DMS 273 (cell line): ENCODE measurements at regions not wholly inside any gene's neighbourhood (a gene's known extent, or its start where the extent isn't known, plus 50 kb on each side); places are given as distances from the start of the nearest gene placed in this dataset.

ENCODE experiments used
- DNase-seq: peaks from one replicate; lab custom pipeline; 2025; ENCODE audit not compliant: unreplicated experiment; lab: John Stamatoyannopoulos, UW

DNA sequence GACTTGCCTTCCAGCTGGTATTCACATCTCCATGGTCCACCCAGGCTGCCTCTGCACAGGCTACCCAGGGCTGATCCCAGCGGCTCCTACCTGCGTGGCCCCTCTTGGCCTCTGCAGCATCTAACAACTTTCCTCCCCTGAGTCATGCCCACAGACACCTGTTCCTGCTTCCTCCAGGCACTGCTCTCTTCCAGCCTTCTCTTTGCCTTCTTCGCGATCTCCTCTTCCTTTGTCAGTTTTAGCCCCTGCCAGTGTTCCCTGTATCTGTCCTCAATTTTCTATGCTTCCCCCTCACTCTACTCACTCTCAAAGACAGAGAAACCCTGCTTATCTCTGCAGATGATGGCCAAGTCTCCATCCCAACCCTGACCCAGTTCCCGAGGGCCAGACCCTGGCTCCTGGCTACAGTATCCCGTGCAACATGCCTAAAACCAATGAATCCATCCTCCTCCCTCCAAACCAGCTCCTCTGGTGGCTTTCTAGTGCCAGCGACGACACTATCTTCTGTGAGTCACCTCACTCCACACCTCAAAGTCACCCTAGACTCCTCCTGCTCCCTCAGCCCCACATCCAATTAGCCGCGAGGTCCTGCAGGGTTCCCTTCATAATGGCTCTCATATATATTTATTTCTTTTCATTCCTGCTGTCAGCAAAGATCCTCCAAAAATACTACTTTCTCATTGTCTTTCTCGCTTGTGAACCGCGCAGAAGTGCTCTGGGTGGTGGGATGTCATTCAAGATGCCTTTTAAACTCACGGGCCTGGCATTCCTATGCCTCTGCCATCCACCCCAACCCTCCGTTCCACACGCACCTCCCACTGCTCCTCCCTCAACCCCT, 259.2 kb downstream of the TOMM20 start:
- DNase-seq, result peak; percentile 36

DNA sequence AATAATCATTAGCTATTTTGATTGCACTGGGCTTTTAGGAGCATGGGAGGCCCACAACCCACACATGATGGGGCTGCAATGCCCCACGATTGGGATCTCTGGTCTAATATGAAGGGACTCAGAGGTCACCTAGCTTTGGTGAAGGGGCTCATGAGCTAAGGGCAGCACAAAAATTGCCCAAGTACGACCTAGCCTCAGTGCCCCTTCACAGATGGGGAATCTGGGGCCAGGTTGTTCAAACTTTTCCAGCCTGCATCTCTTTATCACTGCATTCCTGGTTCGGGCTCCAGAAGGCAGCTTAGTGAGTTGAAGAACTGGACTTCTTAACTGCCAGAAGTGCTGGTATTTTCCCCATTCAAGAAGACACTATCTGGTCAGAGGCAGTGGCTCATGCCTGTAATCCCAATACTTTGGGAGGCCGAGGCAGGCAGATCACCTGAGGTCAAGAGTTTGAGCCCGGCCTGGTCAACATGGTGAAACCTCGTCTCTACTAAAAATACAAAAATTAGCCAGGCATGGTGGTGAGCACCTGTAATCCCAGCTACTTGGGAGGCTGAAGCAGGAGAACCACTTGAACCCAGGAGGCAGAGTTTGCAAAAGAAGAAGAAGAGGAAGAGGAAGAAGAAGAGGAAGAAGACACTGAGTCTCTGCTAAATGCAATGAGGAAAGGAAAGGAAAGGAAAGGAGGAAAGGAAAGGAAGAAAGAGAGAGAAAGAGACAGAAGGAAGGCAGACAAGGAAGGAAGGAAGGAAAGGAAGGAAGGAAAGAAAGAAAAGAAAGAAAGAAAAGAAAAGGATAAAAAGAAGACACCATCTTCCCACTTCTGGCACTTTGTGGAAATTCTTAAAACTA, 258.5 kb upstream of the IRF2BP2 start:
- DNase-seq, result no peak

DNA sequence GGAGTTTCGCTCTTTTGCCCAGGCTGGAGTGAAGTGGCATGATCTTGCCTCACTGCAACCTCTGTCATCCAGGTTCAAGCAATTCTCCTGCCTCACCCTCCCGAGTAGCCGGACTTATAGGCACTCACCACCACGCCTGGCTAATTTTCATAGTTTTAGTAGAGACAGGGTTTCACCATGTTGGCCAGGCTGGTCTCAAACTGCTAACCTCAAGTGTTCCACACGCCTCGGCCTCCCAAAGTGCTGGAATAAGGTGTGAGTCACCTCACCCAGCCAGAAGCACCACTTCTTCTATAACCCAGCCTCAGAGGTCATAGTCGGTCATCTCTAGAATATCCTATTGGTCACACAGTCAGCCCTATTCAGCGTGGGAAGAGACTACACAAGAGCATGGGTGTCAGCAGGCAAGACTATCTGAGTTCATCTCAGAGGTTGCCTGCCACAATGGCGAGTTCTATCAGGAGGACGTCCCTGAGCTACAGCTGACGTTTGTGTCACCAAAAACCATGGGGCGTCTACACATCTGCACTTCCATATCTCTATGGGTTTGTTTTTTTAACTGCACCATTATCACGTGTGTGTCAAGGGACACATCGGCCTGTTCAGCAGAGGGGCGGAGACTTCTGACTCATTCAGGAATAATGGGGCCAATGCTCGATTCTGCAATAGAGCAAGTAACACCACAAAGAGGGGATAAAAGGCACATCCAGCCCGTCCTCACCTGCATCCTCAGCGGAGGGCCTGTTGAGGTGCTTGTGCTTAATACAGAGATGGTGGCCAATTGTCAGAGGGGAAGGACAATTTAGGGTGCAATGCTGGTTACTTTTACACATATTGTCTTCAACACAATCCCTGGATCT, 256.3 kb upstream of the IRF2BP2 start:
- DNase-seq, result no peak

DNA sequence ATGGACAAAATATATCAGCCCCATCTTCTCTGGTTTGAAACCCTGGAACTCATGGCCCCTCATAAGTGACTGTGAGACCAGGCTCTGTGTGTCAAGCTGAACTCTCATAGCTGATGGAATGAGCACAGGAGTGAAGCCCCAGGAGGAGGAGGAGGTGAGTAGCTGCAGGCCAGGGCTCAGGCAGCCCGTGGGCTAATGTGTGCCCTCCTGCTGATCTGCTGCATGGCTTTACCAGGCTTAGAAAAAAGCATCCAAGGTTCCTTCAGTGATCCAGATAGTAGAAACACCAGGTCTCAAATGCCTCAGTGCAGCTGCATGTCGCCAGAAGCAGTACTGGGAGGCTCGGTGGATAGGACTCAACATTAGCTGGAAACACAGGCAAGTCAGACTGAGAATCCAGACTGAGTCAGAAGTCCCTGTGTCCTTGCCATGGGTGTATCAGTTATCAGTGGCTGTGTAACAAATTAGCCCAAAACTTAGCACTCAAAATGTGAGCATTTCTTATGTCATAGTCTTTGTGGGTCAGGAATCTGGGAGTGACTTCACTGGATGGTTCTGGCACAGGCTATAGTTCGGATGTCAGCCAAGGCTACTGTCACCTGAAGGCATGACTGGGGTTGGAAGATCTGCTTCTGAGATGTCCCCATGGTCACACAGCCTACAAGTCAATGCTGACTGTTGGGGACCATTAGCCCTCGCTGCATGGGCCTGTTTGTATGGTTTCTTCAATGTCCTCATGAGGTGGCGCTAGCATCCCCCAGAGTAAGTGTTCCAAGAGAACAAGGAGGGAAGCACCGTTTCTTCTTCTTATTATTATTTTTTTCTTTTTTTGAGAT, 255.4 kb upstream of the IRF2BP2 start:
- no peak for DNase-seq

DNA sequence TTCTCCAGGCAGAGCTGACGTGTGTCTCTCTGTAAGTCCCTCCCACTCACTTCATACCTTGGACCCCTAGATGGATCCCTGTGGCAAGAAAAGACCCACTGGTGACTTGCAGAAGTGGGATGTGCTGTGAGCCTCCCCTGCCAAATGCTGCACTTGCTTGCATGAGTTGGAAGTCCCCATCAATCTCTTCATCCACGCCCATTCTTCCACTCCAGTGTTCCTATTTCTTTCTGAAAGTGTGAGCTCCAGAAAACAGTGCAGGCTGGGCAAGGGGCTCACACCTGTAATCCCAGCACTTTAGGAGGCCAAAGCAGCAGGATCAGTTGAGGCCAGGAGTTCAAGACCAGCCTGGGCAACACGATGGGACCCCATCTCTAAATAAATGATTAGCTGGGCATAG, 254.1 kb upstream of the IRF2BP2 start:
- no peak for DNase-seq

DNA sequence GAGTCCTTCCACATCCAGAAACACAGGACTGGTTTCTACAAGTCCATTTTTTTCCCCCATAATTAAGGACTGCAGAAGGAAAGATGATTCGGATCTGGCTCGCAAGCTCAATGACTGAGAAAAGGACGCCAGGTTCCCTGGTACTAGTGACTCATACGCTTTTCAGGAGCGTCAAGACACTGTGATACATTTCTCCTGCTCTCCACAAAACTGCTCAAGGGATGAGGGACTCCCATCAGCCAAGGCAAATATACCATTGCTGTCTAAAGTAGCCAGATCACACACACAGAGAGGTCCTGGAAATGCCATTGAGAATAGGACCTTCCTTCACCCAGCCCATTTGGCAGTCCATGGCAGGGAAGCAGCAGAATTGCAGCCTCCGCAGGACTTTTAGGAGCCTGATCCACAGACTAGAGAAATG, 253.6 kb upstream of the IRF2BP2 start:
- DNase-seq, result no peak

DNA sequence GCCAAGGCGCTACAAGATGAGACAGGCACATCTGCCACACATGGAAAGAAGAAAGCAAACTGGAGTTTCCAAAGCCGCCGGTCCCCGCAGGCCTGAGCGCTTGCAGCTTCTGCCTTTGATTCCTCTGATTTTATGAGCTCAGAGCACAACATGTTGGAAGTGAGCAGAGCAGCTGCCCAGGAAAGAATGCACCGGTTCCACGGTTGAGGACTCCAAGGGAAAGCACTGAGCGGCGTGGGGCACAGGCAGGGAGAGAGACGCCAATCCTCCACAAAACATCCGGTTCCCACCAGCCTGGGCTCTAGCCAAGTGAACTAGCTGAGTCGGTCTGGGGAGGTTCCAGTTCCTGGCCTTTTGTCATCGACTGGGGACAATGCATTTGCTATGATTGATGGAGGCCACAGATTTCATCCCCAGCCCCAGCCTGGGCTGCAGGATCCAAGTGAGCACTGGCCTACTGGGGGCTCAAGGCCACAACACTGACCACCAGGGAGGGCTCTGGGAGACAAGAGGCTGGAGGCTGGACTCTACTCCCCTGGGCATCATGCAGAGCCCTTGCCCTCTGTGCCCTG, 253.1 kb upstream of the IRF2BP2 start:
- peak; percentile 80 for DNase-seq

DNA sequence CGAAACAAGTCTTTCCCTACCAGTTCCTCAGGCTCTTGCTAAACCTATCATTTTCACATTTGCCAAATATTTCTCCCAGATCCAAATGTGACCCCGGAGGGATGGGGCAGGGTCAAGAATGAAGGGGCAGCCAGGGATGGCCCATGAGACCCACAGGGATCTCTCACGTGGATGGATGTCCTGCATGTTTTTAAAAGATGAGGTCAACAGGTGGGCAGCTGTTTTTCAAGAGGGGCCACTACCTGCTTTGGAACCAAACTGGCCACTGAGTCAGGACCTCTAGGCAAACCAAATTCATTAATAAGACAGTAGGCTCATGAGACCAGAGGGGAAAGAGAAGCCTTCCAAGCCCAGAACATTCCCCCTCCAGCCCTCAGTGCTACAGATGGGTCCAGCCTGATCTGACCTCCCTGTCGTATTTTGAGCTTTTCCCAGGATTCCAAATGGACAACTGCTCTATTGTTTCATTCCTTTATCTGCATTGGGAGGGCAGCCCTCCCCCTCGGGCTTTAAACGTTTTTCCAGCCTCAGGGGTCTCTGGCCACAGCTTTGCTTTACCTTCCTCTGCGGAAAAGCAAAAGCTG, 252.5 kb upstream of the IRF2BP2 start:
- no peak for DNase-seq

DNA sequence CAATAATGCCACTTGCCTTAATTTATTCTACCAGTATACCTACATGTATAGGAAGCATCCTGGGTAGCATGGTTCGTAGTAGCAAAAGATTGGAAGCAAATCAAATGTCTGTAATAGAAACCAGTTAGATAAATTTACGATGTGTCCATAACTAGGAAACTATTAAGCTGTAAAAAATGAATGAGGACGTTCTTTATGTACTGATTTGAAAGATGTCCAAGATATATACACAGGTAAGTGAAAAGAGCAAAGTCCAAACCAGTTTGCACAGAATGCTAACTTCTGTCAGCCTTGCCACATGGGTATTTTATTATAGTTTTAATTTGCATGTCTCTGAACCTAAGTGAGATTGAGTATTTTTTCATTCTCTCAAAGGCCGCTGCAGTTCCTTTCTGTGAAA, 251.8 kb upstream of the IRF2BP2 start:
- no peak for DNase-seq

DNA sequence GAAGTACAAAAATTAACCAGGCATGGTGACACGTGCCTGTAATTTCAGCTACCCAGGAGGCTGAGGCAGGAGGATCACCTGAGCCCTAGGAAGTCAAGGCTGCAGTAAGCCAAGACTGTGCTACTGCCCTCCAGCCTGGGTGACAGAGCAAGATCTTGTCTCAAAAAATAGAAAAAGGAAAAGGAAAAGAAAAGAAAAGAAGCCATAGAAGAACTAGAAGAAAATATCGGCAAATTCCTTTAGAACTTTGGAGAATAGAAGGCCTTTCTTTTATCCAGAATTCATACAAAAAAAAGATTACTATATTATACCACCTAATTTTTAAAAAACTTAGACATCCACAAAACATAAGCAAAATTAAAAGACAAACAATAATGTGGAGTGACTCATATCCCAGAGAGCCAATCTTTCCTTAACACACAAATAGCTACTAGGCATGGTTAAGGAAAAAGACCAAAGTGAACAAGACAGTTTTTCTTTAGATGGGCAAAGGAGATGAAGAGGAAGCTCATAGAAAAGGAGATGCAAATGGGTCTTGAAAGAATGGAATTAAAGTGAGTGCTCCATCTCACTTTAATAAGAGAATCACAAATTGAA, 251.1 kb upstream of the IRF2BP2 start:
- DNase-seq, result no peak

DNA sequence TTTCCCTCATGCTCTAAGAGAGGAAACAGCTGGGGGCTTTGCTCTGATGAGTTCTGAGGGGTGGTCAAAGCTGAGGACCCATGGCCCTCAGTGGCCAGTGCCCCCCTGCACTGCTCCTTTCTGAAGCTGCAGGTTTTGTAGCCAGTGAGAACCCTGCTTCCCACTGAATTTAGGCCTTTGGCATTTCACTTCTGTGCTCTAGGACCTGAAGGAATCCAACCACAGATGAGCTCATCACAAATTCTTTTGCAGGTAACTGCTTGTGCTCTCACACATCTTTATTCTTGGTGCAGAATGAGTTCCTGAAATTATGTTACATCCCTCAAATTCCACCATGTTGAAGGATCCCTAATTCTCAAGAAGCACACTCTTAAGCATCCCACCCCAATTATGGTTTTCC, 248.7 kb upstream of the IRF2BP2 start:
- DNase-seq, result no peak

DNA sequence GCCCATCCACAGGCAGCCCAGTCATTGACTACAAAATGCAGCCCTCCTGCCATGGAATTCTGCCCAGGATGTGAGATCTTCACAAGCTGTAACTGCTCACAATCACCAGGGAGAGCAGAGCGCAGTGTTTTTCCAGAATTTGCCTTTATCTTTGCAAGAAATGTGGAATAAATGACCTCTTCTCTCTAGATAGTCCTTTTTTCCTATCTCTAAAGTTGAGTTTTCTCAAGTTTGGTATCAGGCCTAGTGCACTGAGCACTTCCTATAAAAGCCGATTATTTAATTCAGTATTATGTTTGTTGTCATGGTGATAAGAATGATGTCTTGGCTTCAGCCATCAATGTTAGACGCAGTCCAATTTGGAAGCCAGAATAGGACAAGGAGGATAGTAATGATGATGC, 246.9 kb upstream of the IRF2BP2 start:
- no peak for DNase-seq

DNA sequence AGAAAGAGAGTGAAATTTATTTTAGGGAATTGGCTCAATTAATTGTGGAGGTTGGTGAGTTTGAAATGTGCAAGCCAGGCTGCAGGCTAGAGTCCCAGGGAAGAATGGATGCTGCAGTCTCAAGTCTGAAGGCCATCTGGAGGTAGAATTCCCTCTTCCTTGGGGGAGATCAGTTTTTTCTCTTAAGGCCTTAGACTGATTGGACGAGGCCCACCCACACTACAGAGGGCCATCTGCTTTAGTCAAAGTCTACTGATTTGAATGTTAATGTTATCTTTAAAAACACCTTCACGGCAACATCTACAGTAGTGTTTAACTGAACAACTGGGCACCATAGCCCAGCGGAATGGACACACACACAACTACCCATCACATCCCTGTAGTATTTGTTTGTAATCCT, 245.9 kb upstream of the IRF2BP2 start:
- DNase-seq, result no peak

DNA sequence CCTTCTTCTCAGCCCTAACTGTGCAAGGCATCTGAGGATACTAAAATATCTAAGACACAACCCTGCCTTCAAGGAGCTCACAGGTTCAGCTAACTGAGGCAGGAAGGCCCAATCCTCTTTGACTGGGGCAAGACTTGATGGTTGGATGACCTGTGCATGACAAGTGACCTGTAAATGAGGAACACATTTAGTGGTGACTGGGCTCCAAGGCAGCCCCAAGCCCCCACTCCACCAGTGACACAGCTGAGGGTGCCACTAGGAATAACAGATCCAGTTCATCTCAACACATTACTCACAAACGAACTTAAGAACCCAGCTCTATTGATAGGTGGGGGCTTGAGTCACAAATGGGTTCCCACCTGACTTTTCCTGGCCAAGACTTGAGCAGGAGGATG, 244.7 kb upstream of the IRF2BP2 start:
- no peak for DNase-seq

DNA sequence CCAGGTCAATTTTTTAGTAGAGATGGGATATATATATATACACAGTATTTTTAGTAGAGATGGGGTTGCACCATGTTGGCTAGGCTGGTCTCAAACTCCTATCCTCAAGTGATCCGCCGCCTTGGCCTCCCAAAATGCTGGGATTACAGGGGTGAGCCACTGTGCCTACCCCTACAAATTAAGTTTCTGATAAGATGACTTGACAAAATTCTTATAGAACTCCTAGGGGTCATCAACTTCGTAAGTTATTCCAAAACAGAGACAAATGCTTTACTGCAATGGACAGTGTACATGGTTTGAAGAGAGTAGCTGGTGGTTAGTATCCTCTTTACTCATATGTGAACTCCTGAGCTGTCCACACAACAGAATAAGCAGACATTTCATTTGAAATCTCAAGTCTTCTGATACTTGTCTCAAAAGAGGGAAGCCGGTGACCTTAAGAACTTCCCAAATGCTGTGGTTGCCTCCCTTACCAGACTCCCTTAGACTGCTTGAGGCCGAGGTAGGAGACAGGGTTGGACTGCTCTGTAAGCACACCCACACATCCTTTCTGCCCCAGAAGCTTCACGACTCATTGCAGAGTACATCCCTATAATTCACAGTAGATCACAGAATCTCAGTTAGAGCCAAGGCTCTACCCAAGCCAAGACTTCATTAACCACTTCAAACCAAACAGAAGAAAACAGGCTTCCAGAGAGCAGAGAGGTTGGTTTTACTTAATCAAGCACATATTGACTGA, 244.1 kb upstream of the IRF2BP2 start:
- no peak for DNase-seq

DNA sequence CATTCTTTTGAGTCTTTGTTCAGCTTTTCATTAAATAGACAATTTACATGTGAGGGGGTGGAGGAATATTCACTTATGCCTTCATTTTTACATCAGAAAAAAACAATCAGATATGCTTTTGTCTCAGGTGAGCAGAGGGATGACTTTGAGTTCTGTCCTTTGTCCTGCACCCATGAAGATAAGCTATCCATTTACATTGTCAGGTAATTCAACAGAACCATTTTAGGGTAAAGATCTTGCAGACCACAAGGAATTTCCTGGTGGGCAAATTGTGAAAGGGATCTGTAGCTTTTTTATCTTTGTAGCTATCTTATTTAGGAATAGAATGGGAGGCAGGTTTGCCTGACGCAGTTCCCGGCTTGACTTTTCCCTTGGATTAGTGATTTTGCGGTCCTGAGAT, 242.7 kb upstream of the IRF2BP2 start:
- DNase-seq, result no peak

DNA sequence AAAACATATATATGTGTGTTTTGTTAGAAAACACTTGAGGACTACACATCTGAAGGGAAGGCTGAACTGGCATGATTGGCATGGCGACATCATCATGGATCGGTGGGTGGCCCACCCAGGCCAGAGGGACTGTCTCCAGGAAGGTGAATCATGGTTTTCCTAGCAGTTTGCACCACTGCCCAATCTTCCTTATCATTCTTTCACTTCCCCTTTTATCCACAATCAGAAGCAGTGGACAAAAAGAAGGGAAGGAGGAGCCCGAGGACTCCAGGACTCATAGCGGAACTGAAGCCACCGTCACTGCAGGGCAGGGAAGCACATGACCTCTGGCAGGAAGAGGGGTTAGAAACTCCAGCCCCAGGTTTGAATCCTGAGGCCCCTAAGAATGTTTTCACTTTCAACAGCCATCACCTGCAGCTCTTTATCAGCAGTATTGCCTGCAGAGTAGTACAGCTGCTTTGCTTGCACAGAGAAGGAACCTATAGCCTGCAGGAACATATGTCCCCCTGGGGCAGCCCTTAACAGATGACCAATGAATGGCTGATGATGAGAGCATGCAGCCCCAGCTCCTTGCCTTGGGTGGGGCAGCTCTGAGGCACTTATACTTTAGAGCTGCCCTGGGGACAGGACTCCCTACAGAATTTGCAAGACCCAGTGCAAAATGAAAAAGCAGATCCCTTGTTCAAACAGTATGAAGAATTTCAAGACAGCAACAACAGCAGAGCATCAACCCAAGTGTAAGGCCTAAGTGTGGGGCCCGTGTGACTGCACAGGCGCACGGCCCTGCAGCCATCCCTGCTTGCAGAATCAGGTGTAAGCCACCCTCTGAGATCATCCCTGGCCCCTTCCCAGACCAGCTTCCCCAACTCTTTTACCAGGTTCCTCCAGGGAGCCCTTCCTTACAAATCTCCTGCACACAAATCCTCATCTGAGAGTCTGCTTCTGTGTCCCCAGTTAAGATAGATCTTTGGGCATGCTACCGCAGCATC, 241.8 kb upstream of the IRF2BP2 start:
- peak; percentile 18 for DNase-seq
